ENCODE measurements at regions not wholly inside any gene's neighbourhood (a gene's known extent, or its start where the extent isn't known, plus 50 kb on each side); places are given as distances from the start of the nearest gene placed in this dataset.

GRCh38 chr16:86768228-86768791 lies 190.0 kb downstream of the FOXL1 start:
- Histone ChIP-seq H3K4me3 (no peak overlapping the region), H3K4me1 (ENCODE audit: insufficient read depth) (peaks cover 5% of the 10 kb centered on the region), H3K79me2 (no peaks in the 10 kb centered on the region), H4K20me1 (ENCODE audit: insufficient read depth, poor library complexity, severe bottlenecking) (no peaks in the 10 kb centered on the region), H3K36me3 (replicated peaks; ENCODE audit: insufficient read depth, low read depth) (no peaks in the 10 kb centered on the region), H3K9me2 (replicated peaks; ENCODE audit: insufficient read depth) (no peaks in the 10 kb centered on the region), H3K27me3 (peaks cover 18% of the 10 kb centered on the region), H2AFZ (no peak overlapping the region), H3K27ac (no peak overlapping the region), H3K4me2 (no peak overlapping the region), H3K9me3 (ENCODE audit: low read depth) (no peaks in the 10 kb centered on the region)
- TF ChIP-seq EZH2 (IDR thresholded peaks at IDR 0.05; ENCODE audit: borderline replicate concordance), result no peak
- TF ChIP-seq EZH2phosphoT487 (IDR thresholded peaks at IDR 0.05; ENCODE audit: low read depth, severe bottlenecking, unreplicated experiment), result no peak
- TF ChIP-seq CTCF (IDR thresholded peaks at IDR 0.05; ENCODE audit: poor library complexity), result no peak
- no peak for DNase-seq (ENCODE audit: low spot score)
- WGBS (ENCODE audit: low lambda C conversion rate, missing lambda C conversion rate), result 89% methylated on average over 13 of the region's 13 CpGs

GRCh38 chr16:86768999-86769398 lies 190.7 kb downstream of the FOXL1 start:
- Histone ChIP-seq H3K79me2 (no peaks in the 10 kb centered on the region), H3K9me2 (replicated peaks; ENCODE audit: insufficient read depth) (no peaks in the 10 kb centered on the region), H3K36me3 (replicated peaks; ENCODE audit: insufficient read depth, low read depth) (no peaks in the 10 kb centered on the region), H3K9me3 (ENCODE audit: low read depth) (no peaks in the 10 kb centered on the region), H3K4me2 (no peak overlapping the region), H3K27me3 (peaks cover 11% of the 10 kb centered on the region), H4K20me1 (ENCODE audit: insufficient read depth, poor library complexity, severe bottlenecking) (no peaks in the 10 kb centered on the region), H3K4me1 (ENCODE audit: insufficient read depth) (peaks cover 5% of the 10 kb centered on the region), H2AFZ (no peak overlapping the region), H3K4me3 (no peak overlapping the region), H3K27ac (no peak overlapping the region)
- WGBS (ENCODE audit: low lambda C conversion rate, missing lambda C conversion rate), result 89% methylated on average over 7 of the region's 7 CpGs
- TF ChIP-seq EZH2 (IDR thresholded peaks at IDR 0.05; ENCODE audit: borderline replicate concordance) (no peak), EZH2phosphoT487 (IDR thresholded peaks at IDR 0.05; ENCODE audit: low read depth, severe bottlenecking, unreplicated experiment) (no peak), CTCF (IDR thresholded peaks at IDR 0.05; ENCODE audit: poor library complexity) (no peak)
- DNase-seq (ENCODE audit: low spot score), result peak; percentile 38

GRCh38 chr16:86771506-86772460 lies 193.4 kb downstream of the FOXL1 start:
- Histone ChIP-seq H3K36me3 (replicated peaks; ENCODE audit: insufficient read depth, low read depth) (no peaks in the 10 kb centered on the region), H3K9me3 (ENCODE audit: low read depth) (no peaks in the 10 kb centered on the region), H3K79me2 (no peaks in the 10 kb centered on the region), H4K20me1 (ENCODE audit: insufficient read depth, poor library complexity, severe bottlenecking) (no peaks in the 10 kb centered on the region), H3K4me3 (no peak overlapping the region), H3K27me3 (peaks cover 22% of the 10 kb centered on the region), H3K4me1 (ENCODE audit: insufficient read depth) (peaks cover 5% of the 10 kb centered on the region), H2AFZ (no peak overlapping the region), H3K27ac (no peak overlapping the region), H3K4me2 (no peak overlapping the region), H3K9me2 (replicated peaks; ENCODE audit: insufficient read depth) (no peaks in the 10 kb centered on the region)
- DNase-seq (ENCODE audit: low spot score), result no peak
- WGBS (ENCODE audit: low lambda C conversion rate, missing lambda C conversion rate), result 49% methylated on average over 8 of the region's 8 CpGs
- peak; percentile 94 for TF ChIP-seq EZH2phosphoT487 (IDR thresholded peaks at IDR 0.05; ENCODE audit: low read depth, severe bottlenecking, unreplicated experiment)
- TF ChIP-seq EZH2 (IDR thresholded peaks at IDR 0.05; ENCODE audit: borderline replicate concordance), result no peak
- no peak for TF ChIP-seq CTCF (IDR thresholded peaks at IDR 0.05; ENCODE audit: poor library complexity)

All from hepatocyte (in vitro differentiated cells).